CD4-positive, CD25-positive, alpha-beta regulatory T cell (primary cell): ENCODE measurements at regions not wholly inside any gene's neighbourhood (a gene's known extent, or its start where the extent isn't known, plus 50 kb on each side); places are given as distances from the start of the nearest gene placed in this dataset.

Experiments used
- ATAC-seq, 2 donors: fragments of 150-1000 bp; cut with Tn5 transposase; one replicate each; pipeline ENCODE4 v1.10.0; 2021; ENCODE audit warnings: low read depth in 2 of 2, moderate number of reproducible peaks in 2 of 2, moderate library complexity in 1 of 2
- DNase-seq, 3 donors: peaks; one replicate each; pipeline versions ENCODE4 v3.0.0 to v3.0.0-alpha.2; 2012 to 2022; ENCODE audit warnings: mixed read lengths in 1 of 3
- H3K27ac ChIP-seq: one replicate; pipeline ENCODE4 v1.7.0; 2013; ENCODE audit warnings: mild to moderate bottlenecking, low read length; ENCODE audit not compliant: insufficient read depth, poor library complexity, severe bottlenecking
- H3K27me3 ChIP-seq: one replicate; pipeline ENCODE4 v1.7.0; 2013; ENCODE audit warnings: low read length; ENCODE audit not compliant: control insufficient read depth, insufficient read depth
- H3K36me3 ChIP-seq: one replicate; pipeline ENCODE4 v1.7.0; 2013; ENCODE audit warnings: mild to moderate bottlenecking, low read length, moderate library complexity; ENCODE audit not compliant: control insufficient read depth, insufficient read depth
- H3K4me1 ChIP-seq: 2 replicates; pipeline ENCODE4 v1.7.0; 2013; ENCODE audit warnings: mild to moderate bottlenecking, low read length; ENCODE audit not compliant: insufficient read depth, control insufficient read depth, poor library complexity, severe bottlenecking
- H3K4me3 ChIP-seq: one replicate; pipeline ENCODE4 v1.7.0; 2013; ENCODE audit warnings: low read depth, mild to moderate bottlenecking, low read length, moderate library complexity
- H3K9me3 ChIP-seq, 2 experiments: 1 replicate in 1 of 2; 2 replicates in 1 of 2; pipeline ENCODE4 v1.7.0; 2013; ENCODE audit warnings: low read length in 2 of 2, mild to moderate bottlenecking in 1 of 2, moderate library complexity in 1 of 2; ENCODE audit not compliant: control insufficient read depth in 2 of 2
- H3K27ac Mint-ChIP-seq, 3 donors: one replicate each; pipeline ENCODE4 v1.8.0; 2020 to 2022; ENCODE audit warnings: mild to moderate bottlenecking in 3 of 3, mixed read lengths in 3 of 3, moderate library complexity in 2 of 3
- H3K27me3 Mint-ChIP-seq: one replicate; pipeline ENCODE4 v1.8.0; 2022; ENCODE audit warnings: mild to moderate bottlenecking, mixed read lengths
- H3K36me3 Mint-ChIP-seq: one replicate; pipeline ENCODE4 v1.8.0; 2020; ENCODE audit warnings: mixed read lengths
- H3K4me1 Mint-ChIP-seq, 4 donors: one replicate each; pipeline ENCODE4 v1.8.0; 2020 to 2022; ENCODE audit warnings: mixed read lengths in 4 of 4, mild to moderate bottlenecking in 1 of 4
- H3K4me3 Mint-ChIP-seq, 4 donors: one replicate each; pipeline ENCODE4 v1.8.0; 2020 to 2022; ENCODE audit warnings: mild to moderate bottlenecking in 4 of 4, mixed read lengths in 4 of 4, moderate library complexity in 3 of 4
- H3K9me3 Mint-ChIP-seq, 7 donors: one replicate each; pipeline ENCODE4 v1.8.0; 2020 to 2022; ENCODE audit warnings: mixed read lengths in 7 of 7, mild to moderate bottlenecking in 3 of 7, moderate library complexity in 2 of 7

GRCh38 chr10:21075880-21076279 lies 178.8 kb upstream of the NEBL start:
- H3K27ac Mint-ChIP-seq: no peak overlapping the region
- no peaks in the 10 kb centered on the region for H3K27me3 Mint-ChIP-seq
- Histone ChIP-seq H3K4me3 (no peak overlapping the region), H3K36me3 (no peaks in the 10 kb centered on the region), H3K4me1 (no peaks in the 10 kb centered on the region), H3K27me3 (no peaks in the 10 kb centered on the region), H3K27ac (no peak overlapping the region), H3K9me3 (no peaks in the 10 kb centered on the region)
- no peaks in the 10 kb centered on the region for H3K36me3 Mint-ChIP-seq
- peaks cover 0 to 6% (median 2%) of the 10 kb centered on the region in 4 donors for H3K4me1 Mint-ChIP-seq
- no peak for ATAC-seq
- no peak for DNase-seq
- H3K9me3 Mint-ChIP-seq: peaks cover 0 to 3% (median 0%) of the 10 kb centered on the region in 7 donors
- H3K4me3 Mint-ChIP-seq: no peak overlapping the region

GRCh38 chr10:21071001-21071673 lies 174.0 kb upstream of the NEBL start:
- no peak overlapping the region for H3K4me3 ChIP-seq
- H3K4me1 Mint-ChIP-seq: no peaks in the 10 kb centered on the region

GRCh38 chr10:21069929-21070700 lies 173.0 kb upstream of the NEBL start:
- no peak overlapping the region for H3K4me3 Mint-ChIP-seq
- H3K27ac Mint-ChIP-seq: no peak overlapping the region
- no peaks in the 10 kb centered on the region for H3K36me3 Mint-ChIP-seq
- no peaks in the 10 kb centered on the region for H3K27me3 ChIP-seq
- H3K4me1 Mint-ChIP-seq: peaks cover 0 to 2% (median 0%) of the 10 kb centered on the region in 4 donors
- H3K4me1 ChIP-seq: no peaks in the 10 kb centered on the region
- no peak overlapping the region for H3K4me3 ChIP-seq
- ATAC-seq (no peak), DNase-seq (no peak)
- no peak overlapping the region for H3K27ac ChIP-seq
- H3K27me3 Mint-ChIP-seq: no peaks in the 10 kb centered on the region
- H3K36me3 ChIP-seq: no peaks in the 10 kb centered on the region
- no peaks in the 10 kb centered on the region for H3K9me3 ChIP-seq
- no peaks in the 10 kb centered on the region for H3K9me3 Mint-ChIP-seq

More at GRCh38 chr10:21071001-21071673, 174.0 kb upstream of the NEBL start:
- Histone ChIP-seq H3K36me3 (no peaks in the 10 kb centered on the region), H3K27ac (no peak overlapping the region), H3K27me3 (no peaks in the 10 kb centered on the region), H3K4me1 (no peaks in the 10 kb centered on the region), H3K9me3 (no peaks in the 10 kb centered on the region)
- Mint-ChIP-seq H3K9me3 (no peaks in the 10 kb centered on the region), H3K27me3 (no peaks in the 10 kb centered on the region), H3K36me3 (no peaks in the 10 kb centered on the region), H3K4me3 (no peak overlapping the region), H3K27ac (no peak overlapping the region)
- no peak for DNase-seq
- ATAC-seq: no peak

DNA sequence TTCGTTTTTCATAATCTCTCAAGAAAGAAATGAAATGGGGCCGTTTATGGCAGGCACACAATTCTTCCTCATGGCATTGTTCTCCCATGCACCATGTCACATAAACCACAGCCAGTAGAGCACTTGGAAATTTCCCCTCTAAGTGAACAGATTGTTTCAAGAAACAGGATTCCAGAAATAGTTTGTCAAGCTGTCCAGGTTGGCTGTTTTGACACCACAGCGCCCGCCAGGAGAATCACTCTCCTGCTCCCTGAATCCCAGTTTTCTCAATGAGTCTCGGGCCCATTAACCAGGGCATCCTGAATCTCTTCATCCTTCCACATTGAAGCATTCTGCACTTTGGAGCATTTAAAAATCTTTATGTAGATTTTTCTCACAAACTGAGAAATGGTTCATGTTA lies 172.2 kb upstream of the NEBL start:
- H3K36me3 Mint-ChIP-seq: no peaks in the 10 kb centered on the region
- H3K27ac Mint-ChIP-seq: no peak overlapping the region
- no peak overlapping the region for H3K4me3 Mint-ChIP-seq
- no peaks in the 10 kb centered on the region for H3K27me3 Mint-ChIP-seq
- H3K4me1 ChIP-seq: no peaks in the 10 kb centered on the region
- no peak for DNase-seq
- H3K27ac ChIP-seq: no peak overlapping the region
- H3K4me3 ChIP-seq: no peak overlapping the region
- H3K9me3 Mint-ChIP-seq: no peaks in the 10 kb centered on the region
- no peak for ATAC-seq
- H3K36me3 ChIP-seq: no peaks in the 10 kb centered on the region
- no peaks in the 10 kb centered on the region for H3K27me3 ChIP-seq
- H3K9me3 ChIP-seq: no peaks in the 10 kb centered on the region
- peaks cover 0 to 7% (median under 1%) of the 10 kb centered on the region in 4 donors for H3K4me1 Mint-ChIP-seq

DNA sequence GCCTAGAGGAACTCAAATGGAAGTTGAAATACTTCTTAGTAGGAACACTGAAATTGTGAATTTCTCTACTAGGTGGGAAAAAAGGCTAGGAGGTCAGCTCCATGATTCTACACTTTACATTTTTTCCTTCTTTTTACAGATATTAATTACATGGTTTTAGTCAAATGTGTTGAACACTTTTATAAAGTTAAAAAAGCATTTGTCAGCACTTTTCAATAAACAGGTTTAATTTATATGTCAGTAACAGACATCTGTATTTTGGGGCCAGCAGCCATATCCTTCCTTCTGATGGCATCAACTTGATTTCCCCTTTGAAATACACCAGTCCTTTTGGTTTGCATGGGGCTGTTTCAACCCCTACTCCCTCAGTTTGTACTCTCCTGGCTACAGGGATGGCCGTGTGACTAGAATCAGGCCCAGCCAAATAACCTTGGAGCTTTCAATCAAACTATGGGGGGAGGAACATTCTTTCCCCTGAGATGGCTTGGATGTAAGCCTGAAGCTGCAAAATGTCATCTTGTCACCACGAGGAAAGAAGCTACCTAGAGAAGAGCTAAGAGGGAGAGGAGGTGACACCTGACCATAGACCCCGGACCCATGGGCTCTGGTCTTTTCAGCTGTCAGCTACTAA lies 171.0 kb upstream of the NEBL start:
- ATAC-seq: no peak
- H3K27me3 Mint-ChIP-seq: no peaks in the 10 kb centered on the region
- peaks cover 0 to 7% (median under 1%) of the 10 kb centered on the region in 4 donors for H3K4me1 Mint-ChIP-seq
- H3K36me3 Mint-ChIP-seq: no peaks in the 10 kb centered on the region
- Histone ChIP-seq H3K27me3 (no peaks in the 10 kb centered on the region), H3K4me3 (no peak overlapping the region), H3K27ac (no peak overlapping the region), H3K9me3 (no peaks in the 10 kb centered on the region), H3K4me1 (no peaks in the 10 kb centered on the region), H3K36me3 (no peaks in the 10 kb centered on the region)
- peaks cover 0 to 2% (median 0%) of the 10 kb centered on the region in 7 donors for H3K9me3 Mint-ChIP-seq
- no peak overlapping the region for H3K4me3 Mint-ChIP-seq
- no peak for DNase-seq
- no peak overlapping the region for H3K27ac Mint-ChIP-seq

DNA sequence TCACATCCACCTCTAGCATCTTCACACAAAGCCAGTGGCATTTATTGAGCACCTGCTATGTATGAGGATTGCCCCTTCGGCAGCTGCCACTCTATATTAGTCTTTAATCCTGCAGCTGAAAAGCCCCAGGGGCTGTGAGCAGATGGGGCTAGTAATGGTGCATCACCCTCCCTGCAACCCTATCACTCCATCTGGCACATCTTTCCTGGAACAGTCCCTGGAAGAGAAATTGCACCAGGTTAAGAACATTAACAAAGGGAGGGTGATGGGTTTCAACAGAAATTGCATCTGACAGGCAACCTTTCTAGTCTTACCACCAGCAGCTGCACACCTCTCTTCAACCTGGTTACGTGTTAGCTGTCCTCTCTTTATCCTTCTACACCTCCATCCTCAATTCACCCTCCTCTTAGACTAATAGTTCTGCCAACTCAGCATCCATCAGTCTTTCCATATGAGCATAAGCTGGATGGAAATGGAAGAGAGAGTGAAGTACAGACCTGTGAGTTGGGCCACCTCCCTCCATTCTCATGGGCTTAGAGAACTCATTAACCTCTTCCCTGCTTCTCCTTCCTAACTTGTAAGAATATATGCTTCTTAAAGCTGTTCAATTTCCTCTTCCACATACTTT lies 168.6 kb upstream of the NEBL start:
- no peaks in the 10 kb centered on the region for H3K36me3 ChIP-seq
- H3K4me1 ChIP-seq: no peaks in the 10 kb centered on the region
- Mint-ChIP-seq H3K27me3 (no peaks in the 10 kb centered on the region), H3K36me3 (no peaks in the 10 kb centered on the region), H3K9me3 (peaks cover 0 to 4% (median 0%) of the 10 kb centered on the region in 7 donors), H3K27ac (no peak overlapping the region), H3K4me3 (no peak overlapping the region), H3K4me1 (peaks cover 0 to 7% (median 2%) of the 10 kb centered on the region in 4 donors)
- no peak for DNase-seq
- H3K9me3 ChIP-seq: no peaks in the 10 kb centered on the region
- no peak overlapping the region for H3K27ac ChIP-seq
- H3K27me3 ChIP-seq: no peaks in the 10 kb centered on the region
- no peak overlapping the region for H3K4me3 ChIP-seq
- ATAC-seq: no peak

- no peaks in the 10 kb centered on the region for H3K36me3 Mint-ChIP-seq
- no peak for DNase-seq
- ATAC-seq: no peak
- no peaks in the 10 kb centered on the region for H3K27me3 Mint-ChIP-seq
- H3K27ac Mint-ChIP-seq: no peak overlapping the region
- Histone ChIP-seq H3K27ac (no peak overlapping the region), H3K9me3 (peaks cover 3 to 5% of the 10 kb centered on the region in 2 experiments), H3K36me3 (no peaks in the 10 kb centered on the region), H3K4me1 (no peaks in the 10 kb centered on the region), H3K27me3 (no peaks in the 10 kb centered on the region), H3K4me3 (no peak overlapping the region)
- H3K4me1 Mint-ChIP-seq: peaks cover 0 to 12% (median 3%) of the 10 kb centered on the region in 4 donors
- H3K9me3 Mint-ChIP-seq: peaks cover 0 to 11% (median 7%) of the 10 kb centered on the region in 7 donors
- H3K4me3 Mint-ChIP-seq: no peak overlapping the region
These were observed 164.9 kb upstream of the NEBL start for GRCh38 chr10:21061982-21062381.
